ENCODE measurements at regions not wholly inside any gene's neighbourhood (a gene's known extent, or its start where the extent isn't known, plus 50 kb on each side); places are given as distances from the start of the nearest gene placed in this dataset.

- CTCF ChIA-PET = no interaction called here
Measured at GRCh38 chr10:78724846-78725245, 343.9 kb upstream of the ZMIZ1 start.

GRCh38 chr10:78726171-78726570 lies 342.6 kb upstream of the ZMIZ1 start:
- no peak overlapping the region for H3K4me3 ChIP-seq
- no peak overlapping the region for H3K27ac ChIP-seq
- no peaks in the 10 kb centered on the region for H3F3A ChIP-seq (ENCODE audit: insufficient read depth, low read depth)
- no peak for DNase-seq
- intact Hi-C loops (cut with micrococcal nuclease; ENCODE audit: unreplicated experiment) = loop anchor here (5.0 kb wide), 1 partner anchor 489 kb away; no protein-coding TSS in a partner anchor
- TF ChIP-seq CTCF (conservative IDR thresholded peaks at IDR 0.05) (no peak), EZH2 (IDR thresholded peaks at IDR 0.05; ENCODE audit: low read depth) (no peak)
- no peaks in the 10 kb centered on the region for H4K20me1 ChIP-seq (ENCODE audit: insufficient read depth)
- H3K79me2 ChIP-seq (ENCODE audit: low read depth) = no peaks in the 10 kb centered on the region
- H3K9me2 ChIP-seq (ENCODE audit: insufficient read depth) = no peaks in the 10 kb centered on the region
- CTCF ChIA-PET = no interaction called here
- H2AFZ ChIP-seq = no peak overlapping the region
- no TSS peak for BruUV-seq (replicated peaks)
- H3K27me3 ChIP-seq (ENCODE audit: insufficient read depth, low read depth) = peaks cover 24% of the 10 kb centered on the region
- H3K4me1 ChIP-seq (replicated peaks; ENCODE audit: insufficient read depth) = no peaks in the 10 kb centered on the region
- H3K36me3 ChIP-seq (ENCODE audit: low read depth) = no peaks in the 10 kb centered on the region
- H3K9me3 ChIP-seq (ENCODE audit: insufficient read depth, low read depth) = peaks cover 5% of the 10 kb centered on the region; the same call in 1 of the 2 replicates
- H3K4me2 ChIP-seq = no peak overlapping the region
- POLR2A ChIA-PET (ENCODE audit: unreplicated experiment) = no interaction called here

More at GRCh38 chr10:78724846-78725245, 343.9 kb upstream of the ZMIZ1 start:
- no peaks in the 10 kb centered on the region for H3K4me1 ChIP-seq (replicated peaks; ENCODE audit: insufficient read depth)
- no peak for DNase-seq
- TF ChIP-seq EZH2 (IDR thresholded peaks at IDR 0.05; ENCODE audit: low read depth) = no peak
- no peak for TF ChIP-seq CTCF (conservative IDR thresholded peaks at IDR 0.05)
- POLR2A ChIA-PET (ENCODE audit: unreplicated experiment) = interaction anchor here (0.7 kb wide), 1 partner anchor 586 kb away, joined by 3 read pairs; no protein-coding TSS in a partner anchor
- H3K79me2 ChIP-seq (ENCODE audit: low read depth) = no peaks in the 10 kb centered on the region
- H2AFZ ChIP-seq = no peak overlapping the region
- intact Hi-C loops (cut with micrococcal nuclease; ENCODE audit: unreplicated experiment) = loop anchor here (5.0 kb wide), 1 partner anchor 488 kb away; no protein-coding TSS in a partner anchor
- no peaks in the 10 kb centered on the region for H3F3A ChIP-seq (ENCODE audit: insufficient read depth, low read depth)
- no peak overlapping the region for H3K27ac ChIP-seq
- no peak overlapping the region for H3K4me2 ChIP-seq
- H3K4me3 ChIP-seq = no peak overlapping the region
- no peaks in the 10 kb centered on the region for H3K36me3 ChIP-seq (ENCODE audit: low read depth)
- BruUV-seq (replicated peaks) = no TSS peak
- peaks cover 24% of the 10 kb centered on the region for H3K27me3 ChIP-seq (ENCODE audit: insufficient read depth, low read depth)
- peaks cover 5% of the 10 kb centered on the region; the same call in 1 of the 2 replicates for H3K9me3 ChIP-seq (ENCODE audit: insufficient read depth, low read depth)
- no peaks in the 10 kb centered on the region for H3K9me2 ChIP-seq (ENCODE audit: insufficient read depth)
- no peaks in the 10 kb centered on the region for H4K20me1 ChIP-seq (ENCODE audit: insufficient read depth)

DNA sequence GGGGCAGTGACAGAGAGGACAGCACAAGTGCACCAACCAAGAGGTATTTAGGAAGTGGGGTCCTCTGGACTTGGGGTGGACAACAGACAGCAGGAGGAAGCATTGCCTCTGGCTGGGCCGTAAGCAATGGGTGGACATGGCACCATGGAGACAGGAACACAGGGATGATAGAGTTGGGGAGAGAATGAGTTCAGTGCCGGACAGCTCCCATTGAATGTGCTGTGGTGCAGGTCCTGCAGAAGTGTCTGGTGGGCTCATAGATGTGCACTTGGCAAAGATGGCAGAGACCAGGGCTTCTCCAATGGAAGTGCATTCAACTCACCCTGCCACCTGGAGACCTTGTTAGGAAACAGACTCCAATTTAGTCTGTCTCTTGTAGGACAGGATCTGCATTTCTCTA lies 341.5 kb upstream of the ZMIZ1 start:
- ChIA-PET CTCF (no interaction called here), POLR2A (ENCODE audit: unreplicated experiment) (interaction anchor here (0.6 kb wide), 1 partner anchor 211 kb away, joined by 7 read pairs; no protein-coding TSS in a partner anchor)
- DNase-seq = no peak

More for the DNA sequence above, 341.5 kb upstream of the ZMIZ1 start:
- TF ChIP-seq CTCF (conservative IDR thresholded peaks at IDR 0.05) = no peak
- no peak for TF ChIP-seq EZH2 (IDR thresholded peaks at IDR 0.05; ENCODE audit: low read depth)
- Histone ChIP-seq H3K27me3 (ENCODE audit: insufficient read depth, low read depth) (peaks cover 24% of the 10 kb centered on the region), H3K4me2 (no peak overlapping the region), H3K27ac (no peak overlapping the region), H3K4me1 (replicated peaks; ENCODE audit: insufficient read depth) (no peaks in the 10 kb centered on the region), H2AFZ (no peak overlapping the region), H3K9me2 (ENCODE audit: insufficient read depth) (no peaks in the 10 kb centered on the region), H3K36me3 (ENCODE audit: low read depth) (no peaks in the 10 kb centered on the region), H3K79me2 (ENCODE audit: low read depth) (no peaks in the 10 kb centered on the region), H4K20me1 (ENCODE audit: insufficient read depth) (no peaks in the 10 kb centered on the region), H3K9me3 (ENCODE audit: insufficient read depth, low read depth) (peaks cover 5% of the 10 kb centered on the region; the same call in 1 of the 2 replicates), H3K4me3 (no peak overlapping the region), H3F3A (ENCODE audit: insufficient read depth, low read depth) (no peaks in the 10 kb centered on the region)
- intact Hi-C loops (cut with micrococcal nuclease; ENCODE audit: unreplicated experiment) = loop anchor here (5.0 kb wide), 1 partner anchor 490 kb away; no protein-coding TSS in a partner anchor
- no TSS peak for BruUV-seq (replicated peaks)

All from PC-9 (cell line).